GM18858 (cell line): ENCODE measurements at regions not wholly inside any gene's neighbourhood (a gene's known extent, or its start where the extent isn't known, plus 50 kb on each side); places are given as distances from the start of the nearest gene placed in this dataset.

Source experiments
- ATAC-seq: cut with Tn5 transposase; IDR thresholded peaks from one replicate; pipeline ENCODE4 v1.9.1; 2021; ENCODE audit not compliant: unreplicated experiment

DNA sequence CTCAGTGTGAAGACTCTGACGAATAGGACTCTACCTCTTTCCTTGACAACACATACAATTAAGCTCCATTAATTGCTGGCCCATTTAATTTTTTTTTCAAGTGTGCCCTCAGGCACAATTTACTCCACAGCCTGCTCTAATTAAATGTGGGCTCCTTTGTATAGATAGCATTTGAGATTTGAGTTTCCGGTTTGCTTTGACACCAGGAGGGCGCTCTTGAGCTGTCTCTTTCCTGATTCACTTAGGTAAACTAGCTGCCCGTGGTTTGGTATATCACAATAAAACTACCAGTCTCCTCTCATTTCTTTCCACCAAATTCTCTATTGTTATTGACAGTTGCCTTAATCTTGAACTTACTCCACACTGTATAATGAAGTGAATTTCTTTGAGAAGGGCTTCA is 666.0 kb downstream of the DSC3 start:
- no peak for ATAC-seq

DNA sequence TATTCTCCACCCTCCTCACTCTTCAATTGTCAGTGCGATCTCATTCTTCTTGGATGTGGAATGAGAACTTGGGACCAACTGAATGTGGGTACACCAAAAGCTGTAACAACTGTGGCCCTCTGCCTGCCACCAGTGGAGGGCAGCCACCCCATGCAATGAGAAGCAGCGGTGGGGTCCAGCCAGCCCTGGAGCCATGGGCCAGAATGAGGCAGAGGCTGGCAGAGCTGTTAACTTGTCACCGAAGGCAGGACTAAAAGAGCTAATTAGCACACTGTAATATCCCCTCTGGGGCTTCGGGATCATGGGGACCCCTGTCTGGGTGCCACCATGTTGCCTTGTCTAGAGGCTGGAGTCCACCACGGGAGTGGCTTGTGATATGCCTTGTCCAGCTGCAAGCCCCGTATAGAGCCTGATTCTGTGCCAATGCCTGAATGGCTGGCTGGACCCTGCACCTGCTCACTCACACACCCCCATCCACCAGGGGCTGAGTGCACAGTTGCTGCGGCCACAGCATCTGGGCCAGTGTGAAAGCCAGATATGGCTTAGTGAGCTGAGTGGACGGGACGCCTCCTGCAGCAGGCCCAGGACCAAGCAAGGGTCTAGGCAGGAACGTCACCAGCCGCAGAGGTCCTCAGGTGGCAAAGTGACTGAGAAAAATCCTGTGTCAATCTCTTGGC is 680.5 kb downstream of the DSC3 start:
- ATAC-seq, result no peak

DNA sequence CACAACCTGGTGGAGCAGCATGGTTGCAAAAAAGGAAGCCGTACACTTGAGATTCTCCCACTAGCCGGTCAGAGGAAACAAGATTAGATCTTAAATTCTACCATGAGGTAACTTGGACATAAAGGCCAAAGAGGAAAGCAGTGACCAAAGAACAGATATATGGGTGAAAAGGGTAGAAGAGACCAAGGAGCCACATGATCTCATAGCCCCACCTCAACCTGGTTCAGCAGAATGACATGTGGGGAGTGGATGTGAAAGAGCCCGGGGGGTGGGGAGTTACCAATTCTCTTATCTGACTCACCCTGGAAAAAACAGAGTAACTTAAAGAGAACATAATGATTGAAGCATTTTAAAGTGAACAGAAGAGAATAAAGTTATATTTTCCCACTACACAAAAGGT is 683.0 kb downstream of the DSC3 start:
- no peak for ATAC-seq

DNA sequence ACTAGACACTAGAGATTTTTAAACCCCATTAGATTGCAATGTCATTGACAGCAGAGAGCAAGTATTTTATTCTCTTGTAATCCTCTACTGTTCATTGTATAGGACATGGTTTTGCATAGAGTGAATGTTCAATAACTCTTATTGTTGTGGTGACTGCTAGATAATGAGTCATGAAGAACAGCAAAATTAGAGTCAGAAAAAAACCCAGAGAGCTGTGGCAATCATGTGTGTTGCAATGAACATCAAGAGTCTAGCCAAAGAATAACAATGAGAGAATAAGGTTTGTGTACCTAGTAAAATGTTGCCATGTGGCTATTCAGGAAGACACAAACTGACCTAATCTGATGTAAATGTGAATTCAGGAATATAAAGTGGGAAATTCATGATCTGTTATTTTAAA is 684.0 kb downstream of the DSC3 start:
- no peak for ATAC-seq

DNA sequence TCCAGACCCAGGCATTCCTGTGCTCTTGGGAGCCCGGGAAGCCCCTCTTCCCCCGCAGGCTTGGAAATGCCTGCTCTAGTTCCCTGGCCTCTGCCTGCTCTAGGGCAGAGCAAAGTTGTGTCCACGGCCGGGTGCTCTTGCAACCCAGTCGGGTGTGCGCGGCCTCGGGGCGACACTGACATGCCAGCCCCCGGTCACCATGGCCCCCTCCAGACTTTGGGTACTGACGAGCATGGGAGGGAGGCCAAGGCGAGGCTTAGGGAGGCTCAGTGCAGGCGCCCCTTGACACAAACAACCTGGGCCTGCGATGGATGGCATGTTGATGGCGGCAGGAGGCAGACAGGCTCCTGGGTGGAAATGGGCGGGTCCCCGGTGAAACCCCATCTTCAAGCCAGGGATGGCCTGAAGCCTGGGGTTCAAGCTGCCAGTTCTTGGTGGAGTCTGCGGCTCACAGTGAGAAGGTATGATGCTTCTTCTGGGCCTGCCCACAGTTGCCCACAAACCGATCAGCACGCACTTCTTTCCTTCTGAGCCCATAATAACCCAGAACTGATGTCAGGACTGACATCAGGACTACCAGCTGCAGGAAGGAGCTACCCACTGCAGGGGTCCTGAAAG is 689.9 kb downstream of the DSC3 start:
- ATAC-seq, result no peak

DNA sequence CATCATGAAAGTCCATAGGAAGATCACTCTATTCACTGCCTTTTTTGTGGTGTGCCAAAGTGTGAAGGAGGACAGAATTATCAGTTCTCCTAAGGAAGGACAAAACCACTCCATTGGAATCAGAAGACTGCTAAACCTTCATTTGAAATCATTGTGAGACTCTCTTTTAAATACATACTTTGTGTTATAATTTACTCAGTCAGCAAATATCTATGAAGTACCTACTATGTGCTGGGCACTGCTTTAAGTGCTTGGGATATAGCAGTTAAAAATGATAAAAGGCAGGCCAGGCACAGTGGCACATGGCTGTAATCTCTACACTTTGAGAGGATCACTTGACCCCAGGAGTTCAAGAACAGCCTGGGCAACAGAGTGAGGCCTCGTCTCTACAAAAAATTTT is 692.3 kb downstream of the DSC3 start:
- no peak for ATAC-seq

DNA sequence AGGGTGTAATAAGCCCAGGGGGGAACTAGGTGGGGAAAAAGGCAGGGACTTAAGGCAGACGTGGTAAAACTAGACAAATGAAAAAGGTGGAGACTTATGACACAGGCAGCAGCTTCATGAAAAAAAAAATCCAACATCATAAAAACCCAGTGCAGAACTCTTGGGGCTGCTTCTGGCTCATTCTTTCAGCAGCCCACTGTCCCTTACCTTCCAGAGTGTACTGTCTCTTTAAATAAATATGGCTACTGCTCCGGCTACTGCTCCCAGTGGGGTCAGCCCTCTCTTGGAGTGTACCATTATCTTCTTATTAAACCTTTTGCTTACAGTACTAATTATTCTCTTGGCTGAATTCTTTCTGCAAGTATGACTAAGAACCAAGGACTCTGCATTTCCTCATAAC is 699.5 kb downstream of the DSC3 start:
- ATAC-seq, result no peak

DNA sequence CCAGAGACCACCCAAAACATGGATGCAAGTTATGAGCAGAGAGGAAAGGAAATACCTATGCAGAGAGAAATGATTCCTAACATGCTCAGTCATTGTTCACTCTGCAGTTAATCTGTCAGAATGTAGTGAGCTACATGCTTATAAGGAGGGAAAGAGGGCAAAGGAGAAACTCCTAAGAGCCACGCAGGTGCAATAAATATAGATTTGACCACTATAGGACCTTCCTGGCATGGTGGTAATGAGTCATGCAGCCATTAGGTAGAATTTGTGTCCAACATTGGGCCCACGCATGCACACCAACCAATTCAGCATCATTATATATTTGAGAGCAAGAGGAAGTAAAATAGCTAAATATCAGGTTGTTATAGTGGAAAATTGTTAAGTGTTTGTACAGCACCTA is 699.9 kb downstream of the DSC3 start:
- ATAC-seq, result no peak

DNA sequence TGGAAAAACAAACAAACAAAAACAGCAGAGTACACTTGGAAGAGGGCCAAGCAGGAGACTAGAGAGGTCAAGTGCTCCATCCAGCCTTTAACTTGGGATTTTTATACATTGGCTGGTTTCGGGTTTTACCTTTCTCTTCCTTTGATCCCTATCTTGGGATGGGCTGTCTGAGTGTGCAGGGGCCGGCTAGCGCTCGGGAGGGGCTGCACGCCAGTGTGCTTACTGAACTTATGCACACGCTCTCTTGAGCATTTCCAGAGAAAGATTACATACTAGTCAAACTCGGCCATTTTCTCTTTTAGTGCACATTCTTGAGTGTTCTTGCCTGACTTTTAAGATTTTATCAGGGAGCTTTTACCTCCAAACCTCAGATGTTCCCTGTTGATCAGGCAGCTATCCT is 707.8 kb downstream of the DSC3 start:
- ATAC-seq, result no peak

DNA sequence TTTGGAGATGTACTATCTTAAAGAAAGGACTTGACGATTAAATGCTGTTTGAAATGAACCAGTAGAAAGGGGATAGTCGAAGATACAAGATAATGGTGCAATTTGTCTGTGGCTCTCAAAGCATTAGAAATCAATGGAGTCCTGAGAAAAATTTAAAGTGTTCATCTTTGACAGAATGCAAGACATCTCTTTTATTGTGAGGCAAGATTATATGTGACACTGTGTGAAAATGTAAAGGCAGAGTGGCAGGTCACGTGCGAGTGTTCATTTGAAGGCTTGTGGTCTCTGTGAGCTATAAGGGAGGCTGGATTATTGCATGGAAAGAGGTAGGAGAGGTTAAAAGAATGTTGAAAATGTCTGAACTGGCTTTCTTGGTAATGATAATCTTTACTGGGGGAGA is 709.2 kb downstream of the DSC3 start:
- ATAC-seq, result no peak

DNA sequence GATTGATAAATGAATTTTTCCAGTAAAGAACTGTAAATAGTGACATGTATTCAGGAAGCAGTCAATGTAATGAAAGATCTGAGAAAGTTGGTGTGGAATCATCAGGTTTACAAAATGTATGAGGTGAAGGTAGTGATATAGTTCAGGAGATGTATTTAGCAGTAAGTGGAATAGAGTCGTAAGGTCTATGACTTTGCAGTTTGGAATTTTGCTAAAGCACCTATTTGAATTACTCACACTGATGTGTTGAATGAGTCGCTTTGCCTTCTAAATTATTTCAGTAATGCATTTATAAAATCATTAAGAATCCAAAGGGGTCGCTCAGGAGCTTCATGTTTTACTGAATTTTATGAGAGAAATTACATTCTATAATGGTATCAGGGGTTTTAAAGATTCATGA is 713.7 kb downstream of the DSC3 start:
- ATAC-seq, result no peak

DNA sequence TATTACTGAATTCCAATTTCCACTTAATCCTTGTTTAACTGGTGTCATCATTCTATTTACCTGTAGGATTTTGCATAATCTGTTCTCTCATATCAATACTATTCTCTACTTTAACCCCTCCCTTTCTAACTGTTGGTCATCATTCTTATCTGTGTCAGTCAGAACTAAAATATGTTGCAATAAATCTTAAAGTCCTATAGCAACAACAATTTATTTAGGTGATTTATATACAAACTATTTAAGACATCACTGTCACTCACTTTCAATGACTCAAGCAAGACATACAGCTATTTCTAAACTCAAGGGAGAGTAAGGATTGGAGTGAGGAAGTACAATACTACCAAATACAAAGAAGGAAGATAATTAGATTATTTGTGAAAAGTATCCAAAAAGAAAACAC is 740.4 kb downstream of the DSC3 start:
- ATAC-seq, result no peak

DNA sequence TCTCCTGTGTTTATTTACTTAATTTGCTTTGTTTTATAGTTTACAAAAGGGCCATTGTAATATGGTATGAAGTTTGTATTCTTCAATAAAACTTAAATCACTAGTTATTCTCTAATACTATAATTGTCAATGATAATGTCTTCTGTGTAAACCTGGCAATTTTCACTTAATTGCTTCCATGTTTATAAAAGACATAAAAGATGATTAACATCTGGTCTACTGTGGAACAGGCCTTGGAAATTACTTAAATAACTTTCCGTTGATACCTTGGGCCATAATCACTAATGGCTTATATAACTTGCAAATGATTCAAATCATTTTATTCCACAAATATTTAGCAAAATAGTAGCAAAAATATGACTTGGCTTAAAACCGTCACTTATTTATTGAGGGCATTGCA is 743.8 kb downstream of the DSC3 start:
- ATAC-seq, result no peak

DNA sequence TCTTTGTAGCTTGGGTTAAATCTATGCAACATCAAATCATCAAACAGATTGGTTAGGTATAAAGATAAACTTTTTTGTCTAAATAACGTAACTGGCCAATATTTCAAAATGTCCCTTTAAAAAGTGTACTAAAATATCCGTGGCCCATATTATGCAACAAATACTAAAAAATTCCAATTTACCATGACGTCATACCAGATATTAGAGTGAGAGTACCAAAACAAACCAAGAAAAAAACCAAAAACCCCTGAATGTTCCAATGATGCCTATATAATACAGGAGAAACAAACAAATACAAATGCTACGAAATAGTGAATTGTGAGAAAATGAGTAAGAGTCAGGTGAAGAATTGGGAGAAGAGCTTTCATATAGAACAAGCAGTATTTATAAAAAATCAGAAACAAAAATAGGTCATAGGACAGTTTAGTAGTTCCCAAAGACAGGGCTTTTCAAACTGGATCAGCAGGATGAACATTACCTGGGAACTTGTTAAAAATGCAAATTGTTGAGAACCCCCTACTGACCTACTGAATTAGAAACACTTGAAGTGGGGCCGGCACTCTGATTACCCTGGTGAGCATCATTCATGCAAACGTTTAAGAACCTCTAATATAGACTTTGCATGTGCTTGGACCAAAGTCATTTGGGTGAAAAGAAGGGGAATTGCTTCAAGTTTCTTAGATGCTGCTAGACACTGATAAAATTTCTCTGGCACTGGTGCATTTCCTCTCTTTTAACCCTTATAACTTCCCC is 753.7 kb downstream of the DSC3 start:
- ATAC-seq, result no peak

DNA sequence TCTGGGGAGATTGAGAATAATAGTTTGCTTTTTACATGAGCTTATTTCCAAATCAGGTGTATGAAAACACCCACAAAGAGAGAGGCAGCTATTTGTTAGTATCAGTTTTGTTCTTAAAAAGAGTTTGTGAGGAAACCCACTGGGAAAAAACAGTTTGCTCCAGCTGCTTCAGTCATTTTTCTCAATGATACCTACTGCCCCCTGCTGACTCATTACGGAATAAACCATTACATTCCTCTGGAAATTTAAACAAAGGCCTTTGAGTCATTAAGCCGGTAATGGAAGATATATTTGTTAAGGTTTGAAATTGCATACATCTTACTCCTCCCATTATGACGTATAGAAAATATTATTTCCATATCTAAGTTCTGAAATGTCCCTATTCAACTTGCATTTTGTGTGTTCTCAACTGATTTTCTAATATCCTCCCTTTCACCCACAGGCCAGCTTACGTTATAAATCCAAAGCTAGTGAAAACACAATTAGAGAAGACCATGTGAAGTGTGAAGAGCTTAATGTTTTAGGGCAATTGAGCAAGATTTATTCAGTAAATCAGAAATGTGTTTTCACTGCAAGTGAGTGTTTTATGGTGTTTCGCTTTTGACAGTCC is 761.6 kb downstream of the DSC3 start:
- ATAC-seq, result no peak

DNA sequence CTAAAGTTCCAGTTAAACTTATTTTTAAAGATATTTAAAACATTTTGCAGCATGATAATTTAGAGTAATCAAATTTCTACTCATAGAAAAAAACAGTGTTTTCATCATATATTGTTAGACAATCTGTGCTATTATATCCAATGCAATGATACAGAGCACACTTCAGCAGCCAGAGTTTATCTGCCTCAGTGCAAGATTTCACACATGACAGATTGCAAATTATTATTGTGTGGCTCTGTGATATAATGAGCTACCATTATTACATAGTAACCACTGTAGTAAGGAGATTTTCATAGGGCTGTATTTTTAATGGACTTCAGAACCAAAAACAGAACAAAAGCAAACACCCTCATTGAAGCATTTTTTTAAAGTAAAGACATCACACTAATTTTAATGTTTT is 762.4 kb downstream of the DSC3 start:
- ATAC-seq, result no peak

DNA sequence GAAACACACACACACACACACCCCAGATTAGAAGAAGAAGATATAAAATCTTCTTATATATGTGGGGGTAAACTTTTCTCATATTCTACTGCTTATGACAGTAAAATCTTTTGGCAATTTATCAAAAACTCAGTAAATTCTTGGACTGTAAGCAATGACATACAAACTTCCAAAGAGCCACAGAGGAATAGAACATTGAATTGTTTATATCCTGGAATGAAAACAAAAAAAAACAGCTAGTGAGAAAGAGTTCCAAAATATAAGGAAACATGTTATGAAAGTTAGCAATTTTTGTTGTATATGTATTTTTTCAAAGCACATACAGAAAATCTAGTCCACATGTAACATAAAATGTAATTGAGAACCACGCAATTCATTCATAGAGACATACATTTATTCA is 764.9 kb downstream of the DSC3 start:
- no peak for ATAC-seq

DNA sequence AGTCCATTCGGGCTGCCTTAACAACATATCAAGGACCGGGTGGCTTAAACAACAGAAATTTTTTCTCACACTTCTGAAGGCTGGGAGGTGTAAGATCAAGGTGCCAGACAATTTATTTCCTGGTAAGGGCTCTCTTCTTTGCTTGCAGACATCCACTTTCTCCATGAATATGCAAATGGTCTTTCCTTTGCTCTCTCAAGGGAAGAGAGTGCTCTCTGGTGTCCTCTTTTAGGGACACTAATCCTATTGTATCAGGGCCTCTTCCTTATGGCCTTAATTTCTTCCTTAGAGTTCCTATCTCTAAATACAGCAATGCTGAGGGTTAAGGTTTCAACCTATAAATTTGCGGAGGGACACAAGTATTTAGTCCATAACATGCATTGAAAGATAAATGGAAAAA is 770.8 kb downstream of the DSC3 start:
- no peak for ATAC-seq

DNA sequence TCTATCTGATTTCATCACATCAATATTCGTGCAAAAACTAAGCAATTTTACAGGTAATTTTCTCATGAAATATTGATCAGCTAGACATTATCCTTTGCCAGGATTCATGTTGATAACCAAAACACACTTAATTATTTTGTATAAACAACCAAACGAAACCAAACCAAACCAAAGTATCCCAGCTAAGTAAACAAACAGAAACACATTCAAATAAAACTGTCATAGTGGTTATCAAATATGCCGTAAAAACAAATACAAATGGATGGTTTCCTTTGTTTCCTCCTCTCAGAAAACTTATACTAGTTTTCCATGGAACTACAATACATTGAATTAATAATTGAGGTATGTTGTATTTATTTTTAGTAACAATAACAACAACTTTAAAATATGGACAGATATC is 777.4 kb downstream of the DSC3 start:
- ATAC-seq, result no peak

DNA sequence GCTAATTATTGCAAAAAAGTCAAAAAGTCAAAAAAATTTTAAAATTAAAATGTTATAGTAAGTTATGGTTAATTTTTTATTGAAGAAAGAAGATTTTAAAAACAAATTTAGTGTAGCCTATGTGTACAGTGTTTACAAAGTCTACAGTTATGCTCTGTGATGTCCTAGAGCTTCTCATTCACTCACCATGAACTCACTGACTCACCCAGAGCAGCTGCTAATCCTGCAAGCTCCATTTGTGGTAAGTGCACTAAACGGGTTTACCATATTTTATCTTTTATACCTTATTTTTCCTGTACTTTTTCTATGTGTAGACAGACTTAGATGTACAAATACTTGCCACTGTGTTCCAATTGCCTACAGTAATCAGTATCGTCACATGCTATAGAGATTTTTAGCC is 788.2 kb downstream of the DSC3 start:
- ATAC-seq, result no peak

DNA sequence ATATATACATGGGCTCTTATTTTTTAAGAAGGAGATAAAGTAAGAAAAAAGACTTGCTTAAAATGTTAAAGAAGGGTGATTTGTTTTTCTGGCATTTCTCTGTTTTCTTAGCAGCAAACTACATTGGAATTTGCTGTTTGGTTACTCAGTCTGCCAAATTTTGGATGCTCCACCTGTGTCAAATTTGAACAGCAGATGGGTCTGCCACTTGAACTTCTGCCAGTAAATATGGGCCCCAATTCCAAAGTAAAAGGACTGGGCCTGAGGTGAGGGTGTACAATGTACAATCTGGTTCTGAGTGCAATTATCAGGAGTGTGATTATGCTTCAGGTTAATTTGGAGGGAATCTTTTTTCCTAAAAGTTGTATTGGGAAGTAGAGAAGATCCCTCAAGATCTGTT is 794.5 kb downstream of the DSC3 start:
- no peak for ATAC-seq
